Testis (tissue), 2 donors: ENCODE measurements at regions not wholly inside any gene's neighbourhood (a gene's known extent, or its start where the extent isn't known, plus 50 kb on each side); places are given as distances from the start of the nearest gene placed in this dataset.

Source experiments
- CTCF ChIP-seq, 3 experiments: fragments of 450-650 bp in 2 of 3; fragments of 200-600 bp in 1 of 3; sonication (generic) in 1 of 3; IDR thresholded peaks; one replicate each; pipeline ENCODE4 v1.5.1; 2016 to 2019; ENCODE audit warnings: antibody characterized with exemption in 3 of 3, mild to moderate bottlenecking in 2 of 3, moderate library complexity in 1 of 3
- POLR2A ChIP-seq: fragments of 450-650 bp; IDR thresholded peaks from one replicate; pipeline ENCODE4 v1.6.1; 2017; ENCODE audit warnings: antibody characterized with exemption, mild to moderate bottlenecking, moderate library complexity

- TF ChIP-seq CTCF (IDR thresholded peaks at IDR 0.05) (no peak), POLR2A (no peak)
Observed at GRCh38 chr2:64850642-64851041, 138.6 kb upstream of the SLC1A4 start.
